ENCODE measurements at regions not wholly inside any gene's neighbourhood (a gene's known extent, or its start where the extent isn't known, plus 50 kb on each side); places are given as distances from the start of the nearest gene placed in this dataset.

GRCh38 chr5:105414067-105414466 lies 1851.5 kb upstream of the NUDT12 start:
- no peak for TF ChIP-seq CTCF (IDR thresholded peaks at IDR 0.05)

GRCh38 chr5:105413406-105413990 lies 1850.9 kb upstream of the NUDT12 start:
- Histone ChIP-seq H3K9me3 (no peaks in the 10 kb centered on the region), H3K4me1 (no peaks in the 10 kb centered on the region), H3K27ac (no peak overlapping the region), H3K36me3 (no peaks in the 10 kb centered on the region), H3K4me3 (no peak overlapping the region), H3K27me3 (no peaks in the 10 kb centered on the region)
- intact Hi-C loops (cut with DNase I): no loop called here
- ATAC-seq (no peak), DNase-seq (no peak)
- no peak for TF ChIP-seq CTCF (IDR thresholded peaks at IDR 0.05)

More at GRCh38 chr5:105414067-105414466, 1851.5 kb upstream of the NUDT12 start:
- Histone ChIP-seq H3K4me3 (no peak overlapping the region), H3K9me3 (no peaks in the 10 kb centered on the region), H3K27ac (no peak overlapping the region), H3K36me3 (no peaks in the 10 kb centered on the region), H3K4me1 (no peaks in the 10 kb centered on the region), H3K27me3 (no peaks in the 10 kb centered on the region)
- intact Hi-C loops (cut with DNase I): no loop called here
- DNase-seq (no peak), ATAC-seq (no peak)

DNA sequence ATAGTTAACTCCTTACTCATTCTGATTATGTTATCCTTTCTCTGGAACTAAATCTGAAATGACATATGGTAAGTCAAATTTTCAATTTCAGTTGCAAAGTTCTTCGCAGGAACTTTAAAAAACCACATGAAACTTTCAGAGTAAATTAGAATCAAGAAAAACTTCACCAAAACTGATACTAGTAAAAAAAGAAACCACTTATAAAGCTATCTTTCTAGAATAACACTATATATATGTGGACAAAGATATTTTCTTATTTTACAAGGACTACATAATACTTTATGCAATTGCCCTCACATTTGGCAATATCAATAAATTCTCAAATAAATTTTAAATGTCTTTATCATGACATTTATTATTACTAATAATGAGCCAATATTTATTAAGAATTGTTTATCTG lies 1847.1 kb upstream of the NUDT12 start:
- Histone ChIP-seq H3K9me3 (no peaks in the 10 kb centered on the region), H3K27me3 (no peaks in the 10 kb centered on the region), H3K4me1 (no peaks in the 10 kb centered on the region), H3K27ac (no peak overlapping the region), H3K4me3 (no peak overlapping the region), H3K36me3 (no peaks in the 10 kb centered on the region)
- no peak for DNase-seq
- intact Hi-C loops (cut with DNase I): no loop called here
- no peak for TF ChIP-seq CTCF (IDR thresholded peaks at IDR 0.05)
- no peak for ATAC-seq

DNA sequence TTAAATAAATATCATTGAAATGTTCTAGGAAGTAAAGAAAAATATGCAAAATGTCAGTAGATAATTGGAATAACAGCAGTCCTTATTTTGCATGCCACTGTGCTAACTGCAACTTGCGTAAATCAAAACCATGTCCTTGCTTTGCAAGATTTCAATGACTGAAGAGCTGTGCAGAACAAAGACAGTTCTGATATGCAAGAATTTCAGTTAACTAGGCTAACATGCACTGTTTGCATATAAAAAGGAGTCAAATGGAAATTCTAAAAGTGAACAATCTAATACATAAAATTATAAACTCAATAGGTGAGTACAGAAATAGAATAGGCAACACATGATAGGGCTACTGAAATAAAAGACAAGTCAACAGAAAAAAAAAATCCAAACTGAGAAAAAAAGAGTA lies 1844.6 kb upstream of the NUDT12 start:
- Histone ChIP-seq H3K36me3 (no peaks in the 10 kb centered on the region), H3K4me1 (no peaks in the 10 kb centered on the region), H3K27ac (no peak overlapping the region), H3K9me3 (no peaks in the 10 kb centered on the region), H3K27me3 (no peaks in the 10 kb centered on the region), H3K4me3 (no peak overlapping the region)
- no peak for ATAC-seq
- DNase-seq: no peak
- intact Hi-C loops (cut with DNase I): no loop called here
- TF ChIP-seq CTCF (IDR thresholded peaks at IDR 0.05): no peak

GRCh38 chr5:105397749-105398148 lies 1835.2 kb upstream of the NUDT12 start:
- TF ChIP-seq CTCF (IDR thresholded peaks at IDR 0.05): no peak
- intact Hi-C loops (cut with DNase I): no loop called here
- DNase-seq: no peak
- H3K9me3 ChIP-seq: no peaks in the 10 kb centered on the region
- no peaks in the 10 kb centered on the region for H3K27me3 ChIP-seq
- no peaks in the 10 kb centered on the region for H3K4me1 ChIP-seq
- no peak overlapping the region for H3K4me3 ChIP-seq
- H3K27ac ChIP-seq: no peak overlapping the region
- no peak for ATAC-seq
- no peaks in the 10 kb centered on the region for H3K36me3 ChIP-seq

- TF ChIP-seq CTCF (IDR thresholded peaks at IDR 0.05): no peak
- DNase-seq: no peak
- ATAC-seq: no peak
Observed at GRCh38 chr5:105392710-105393149, 1830.1 kb upstream of the NUDT12 start.

More at GRCh38 chr5:105392710-105393149, 1830.1 kb upstream of the NUDT12 start:
- Histone ChIP-seq H3K27me3 (no peaks in the 10 kb centered on the region), H3K36me3 (no peaks in the 10 kb centered on the region), H3K27ac (no peak overlapping the region), H3K4me1 (no peaks in the 10 kb centered on the region), H3K9me3 (no peaks in the 10 kb centered on the region), H3K4me3 (no peak overlapping the region)
- intact Hi-C loops (cut with DNase I): no loop called here
